ENCODE measurements at regions not wholly inside any gene's neighbourhood (a gene's known extent, or its start where the extent isn't known, plus 50 kb on each side); places are given as distances from the start of the nearest gene placed in this dataset.

- 83% methylated on average over 2 of the region's 6 CpGs for WGBS (ENCODE audit: insufficient coverage)
- H3K4me1 ChIP-seq (ENCODE audit: control insufficient read depth in 2 of 2, insufficient read depth in 2 of 2, low read length in 2 of 2), result no peaks in the 10 kb centered on the region
- no peak overlapping the region for H2AFZ ChIP-seq (ENCODE audit: insufficient read depth, low read depth, low read length, poor library complexity, severe bottlenecking)
- no peak for DNase-seq
- H3K9ac ChIP-seq (ENCODE audit: low read length), result no peak overlapping the region
- TF ChIP-seq EZH2 (IDR thresholded peaks at IDR 0.05; ENCODE audit: borderline replicate concordance, insufficient read depth, low read depth, low read length, poor library complexity, severe bottlenecking), result no peak
- TF ChIP-seq, protein P1, sequence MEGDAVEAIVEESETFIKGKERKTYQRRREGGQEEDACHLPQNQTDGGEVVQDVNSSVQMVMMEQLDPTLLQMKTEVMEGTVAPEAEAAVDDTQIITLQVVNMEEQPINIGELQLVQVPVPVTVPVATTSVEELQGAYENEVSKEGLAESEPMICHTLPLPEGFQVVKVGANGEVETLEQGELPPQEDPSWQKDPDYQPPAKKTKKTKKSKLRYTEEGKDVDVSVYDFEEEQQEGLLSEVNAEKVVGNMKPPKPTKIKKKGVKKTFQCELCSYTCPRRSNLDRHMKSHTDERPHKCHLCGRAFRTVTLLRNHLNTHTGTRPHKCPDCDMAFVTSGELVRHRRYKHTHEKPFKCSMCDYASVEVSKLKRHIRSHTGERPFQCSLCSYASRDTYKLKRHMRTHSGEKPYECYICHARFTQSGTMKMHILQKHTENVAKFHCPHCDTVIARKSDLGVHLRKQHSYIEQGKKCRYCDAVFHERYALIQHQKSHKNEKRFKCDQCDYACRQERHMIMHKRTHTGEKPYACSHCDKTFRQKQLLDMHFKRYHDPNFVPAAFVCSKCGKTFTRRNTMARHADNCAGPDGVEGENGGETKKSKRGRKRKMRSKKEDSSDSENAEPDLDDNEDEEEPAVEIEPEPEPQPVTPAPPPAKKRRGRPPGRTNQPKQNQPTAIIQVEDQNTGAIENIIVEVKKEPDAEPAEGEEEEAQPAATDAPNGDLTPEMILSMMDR (IDR thresholded peaks at IDR 0.05), result no peak
- intact Hi-C loops (cut with micrococcal nuclease), result no loop called here
- Mint-ChIP-seq H3K9me3 (ENCODE audit: insufficient read depth) (no peaks in the 10 kb centered on the region), H3K27ac (no peak overlapping the region), H3K27me3 (no peaks in the 10 kb centered on the region), H3K4me3 (no peak overlapping the region), H3K4me1 (no peaks in the 10 kb centered on the region)
- H3K79me2 ChIP-seq (ENCODE audit: control insufficient read depth, insufficient read depth, low read length), result no peaks in the 10 kb centered on the region
- no peak overlapping the region for H3K4me3 ChIP-seq (ENCODE audit: control extremely low read depth in 1 of 5, extremely low read depth in 1 of 5, insufficient read depth in 1 of 5, low read depth in 2 of 5, low read length in 4 of 5)
- H3K4me2 ChIP-seq (replicated peaks; ENCODE audit: low read depth, low read length, poor library complexity, severe bottlenecking), result no peak overlapping the region
- no peaks in the 10 kb centered on the region for H3K27me3 ChIP-seq (replicated peaks in 1 of 4; ENCODE audit: control extremely low read depth in 1 of 4, control insufficient read depth in 3 of 4, insufficient read depth in 4 of 4, low read length in 3 of 4)
- POLR2A ChIA-PET, result no interaction called here
- H3K27ac ChIP-seq (ENCODE audit: low read length in 2 of 2), result no peak overlapping the region
- CTCF ChIA-PET, result no interaction called here
- H3K9me3 ChIP-seq (ENCODE audit: control extremely low read depth in 1 of 3, control insufficient read depth in 2 of 3, insufficient read depth in 1 of 3, low read length in 2 of 3), result peaks cover 0 to 7% (median 0%) of the 10 kb centered on the region in 3 donors
- no peaks in the 10 kb centered on the region for H4K20me1 ChIP-seq (ENCODE audit: control insufficient read depth, insufficient read depth, low read length, poor library complexity, severe bottlenecking)
- no peak for ATAC-seq (ENCODE audit: low read depth)
- no peaks in the 10 kb centered on the region for H3K36me3 ChIP-seq (replicated peaks in 1 of 2; ENCODE audit: control extremely low read depth in 1 of 2, control insufficient read depth in 1 of 2, extremely low read depth in 1 of 2, insufficient read depth in 2 of 2, low read length in 1 of 2)
Observed at GRCh38 chr1:58325866-58326265, 220.7 kb downstream of the OMA1 start.

GRCh38 chr1:58324558-58324957 is 222.0 kb downstream of the OMA1 start:
- DNase-seq (no peak), ATAC-seq (ENCODE audit: low read depth) (no peak)
- Mint-ChIP-seq H3K4me1 (no peaks in the 10 kb centered on the region), H3K9me3 (ENCODE audit: insufficient read depth) (no peaks in the 10 kb centered on the region), H3K4me3 (no peak overlapping the region), H3K27me3 (no peaks in the 10 kb centered on the region), H3K27ac (no peak overlapping the region)
- no peak overlapping the region for H2AFZ ChIP-seq (ENCODE audit: insufficient read depth, low read depth, low read length, poor library complexity, severe bottlenecking)
- H3K9me3 ChIP-seq (ENCODE audit: control extremely low read depth in 1 of 3, control insufficient read depth in 2 of 3, insufficient read depth in 1 of 3, low read length in 2 of 3), result peaks cover 0 to 7% (median 0%) of the 10 kb centered on the region in 3 donors
- TF ChIP-seq EZH2 (IDR thresholded peaks at IDR 0.05; ENCODE audit: borderline replicate concordance, insufficient read depth, low read depth, low read length, poor library complexity, severe bottlenecking), result no peak
- TF ChIP-seq, protein P1 (IDR thresholded peaks at IDR 0.05), result no peak
- ChIA-PET CTCF (no interaction called here), POLR2A (no interaction called here)
- H3K4me3 ChIP-seq (ENCODE audit: control extremely low read depth in 1 of 5, extremely low read depth in 1 of 5, insufficient read depth in 1 of 5, low read depth in 2 of 5, low read length in 4 of 5), result no peak overlapping the region
- 100% methylated on average over 1 of the region's 2 CpGs for WGBS (ENCODE audit: insufficient coverage)
- intact Hi-C loops (cut with micrococcal nuclease), result no loop called here
- no peaks in the 10 kb centered on the region for H3K27me3 ChIP-seq (replicated peaks in 1 of 4; ENCODE audit: control extremely low read depth in 1 of 4, control insufficient read depth in 3 of 4, insufficient read depth in 4 of 4, low read length in 3 of 4)
- no peak overlapping the region for H3K4me2 ChIP-seq (replicated peaks; ENCODE audit: low read depth, low read length, poor library complexity, severe bottlenecking)
- H3K9ac ChIP-seq (ENCODE audit: low read length), result no peak overlapping the region
- H3K79me2 ChIP-seq (ENCODE audit: control insufficient read depth, insufficient read depth, low read length), result no peaks in the 10 kb centered on the region
- no peaks in the 10 kb centered on the region for H3K36me3 ChIP-seq (replicated peaks in 1 of 2; ENCODE audit: control extremely low read depth in 1 of 2, control insufficient read depth in 1 of 2, extremely low read depth in 1 of 2, insufficient read depth in 2 of 2, low read length in 1 of 2)
- no peaks in the 10 kb centered on the region for H3K4me1 ChIP-seq (ENCODE audit: control insufficient read depth in 2 of 2, insufficient read depth in 2 of 2, low read length in 2 of 2)
- H3K27ac ChIP-seq (ENCODE audit: low read length in 2 of 2), result no peak overlapping the region
- H4K20me1 ChIP-seq (ENCODE audit: control insufficient read depth, insufficient read depth, low read length, poor library complexity, severe bottlenecking), result no peaks in the 10 kb centered on the region
